Mammary epithelial cell (primary cell): ENCODE measurements at regions not wholly inside any gene's neighbourhood (a gene's known extent, or its start where the extent isn't known, plus 50 kb on each side); places are given as distances from the start of the nearest gene placed in this dataset.

Experiments used
- CTCF ChIP-seq, 2 donors: IDR thresholded peaks in 1 of 2; conservative IDR thresholded peaks in 1 of 2; 2 replicates each; pipeline ENCODE4 v1.5.1; 2011 to 2012; ENCODE audit warnings: inconsistent platforms in 2 of 2, low read length in 2 of 2, mild to moderate bottlenecking in 2 of 2, control low read depth in 1 of 2, low read depth in 1 of 2; ENCODE audit not compliant: insufficient read depth in 1 of 2; ENCODE audit errors: extremely low read depth in 1 of 2
- EZH2 ChIP-seq: IDR thresholded peaks from 2 replicates; pipeline ENCODE4 v1.6.1; 2012; ENCODE audit warnings: low read length, inconsistent platforms, borderline replicate concordance

- no peak for TF ChIP-seq CTCF (conservative IDR thresholded peaks at IDR 0.05 in 1 of 2, IDR thresholded peaks at IDR 0.05 in 1 of 2; ENCODE audit: extremely low read depth in 1 of 2, insufficient read depth in 1 of 2, low read depth in 1 of 2, low read length in 2 of 2)
- TF ChIP-seq EZH2: no peak
Observed at GRCh38 chr18:22088996-22089640, 80.3 kb upstream of the GATA6 start.
